ENCODE measurements at regions not wholly inside any gene's neighbourhood (a gene's known extent, or its start where the extent isn't known, plus 50 kb on each side); places are given as distances from the start of the nearest gene placed in this dataset.

DNA sequence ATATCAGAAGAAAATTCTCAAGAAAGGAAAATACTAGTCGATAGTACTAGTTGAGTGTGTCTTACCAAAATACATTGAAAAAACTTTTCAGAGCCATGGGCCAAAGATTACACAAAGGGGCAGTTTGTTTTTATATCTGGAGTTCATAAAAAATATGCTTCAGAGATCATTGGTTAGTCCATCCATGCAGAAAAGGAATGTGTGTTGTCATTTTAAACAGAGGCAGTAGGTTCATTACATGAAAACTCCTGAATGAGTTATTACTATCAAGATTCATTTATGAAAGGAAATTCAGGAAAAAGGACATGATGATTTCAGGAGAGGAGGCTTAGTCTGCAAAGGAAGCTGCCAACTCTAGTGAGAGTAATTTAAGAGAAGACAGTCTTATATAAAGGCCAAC lies 354.8 kb downstream of the AEBP2 start:
- no peak overlapping the region for H3K27ac Mint-ChIP-seq
- POLR2A ChIA-PET, result no interaction called here
- peaks cover 0 to 3% (median 1%) of the 10 kb centered on the region in 3 donors for H3K36me3 Mint-ChIP-seq
- no peak overlapping the region for H3K27ac ChIP-seq (ENCODE audit: low read depth, low read length)
- H3K27me3 ChIP-seq (ENCODE audit: insufficient read depth, low read length, poor library complexity, severe bottlenecking), result no peaks in the 10 kb centered on the region
- H3K4me3 Mint-ChIP-seq, result no peak overlapping the region
- peaks cover 5% of the 10 kb centered on the region in 2 donors for H3K27me3 Mint-ChIP-seq
- CTCF ChIA-PET, result no interaction called here
- peaks cover 23 to 32% (median 30%) of the 10 kb centered on the region in 3 donors for H3K4me1 Mint-ChIP-seq
- no peak for DNase-seq
- H3K36me3 ChIP-seq (ENCODE audit: insufficient read depth, low read length), result no peaks in the 10 kb centered on the region
- peaks cover 0 to 4% (median 0%) of the 10 kb centered on the region in 5 donors for H3K9me3 Mint-ChIP-seq
- peaks cover 15% of the 10 kb centered on the region for H3K4me1 ChIP-seq (ENCODE audit: insufficient read depth, low read length)
- H3K4me3 ChIP-seq (ENCODE audit: low read length), result no peak overlapping the region
- H3K9me3 ChIP-seq (ENCODE audit: low read length), result no peaks in the 10 kb centered on the region

GRCh38 chr12:19799216-19799615 lies 359.9 kb downstream of the AEBP2 start:
- POLR2A ChIA-PET, result interaction anchor here (0.6 to 0.7 kb wide), 2 partner anchors 13 to 33 kb away, joined by 6 to 11 read pairs; no protein-coding TSS in a partner anchor
- H3K27ac Mint-ChIP-seq, result peak overlapping the region in 1 of 8 donors; percentile 35

DNA sequence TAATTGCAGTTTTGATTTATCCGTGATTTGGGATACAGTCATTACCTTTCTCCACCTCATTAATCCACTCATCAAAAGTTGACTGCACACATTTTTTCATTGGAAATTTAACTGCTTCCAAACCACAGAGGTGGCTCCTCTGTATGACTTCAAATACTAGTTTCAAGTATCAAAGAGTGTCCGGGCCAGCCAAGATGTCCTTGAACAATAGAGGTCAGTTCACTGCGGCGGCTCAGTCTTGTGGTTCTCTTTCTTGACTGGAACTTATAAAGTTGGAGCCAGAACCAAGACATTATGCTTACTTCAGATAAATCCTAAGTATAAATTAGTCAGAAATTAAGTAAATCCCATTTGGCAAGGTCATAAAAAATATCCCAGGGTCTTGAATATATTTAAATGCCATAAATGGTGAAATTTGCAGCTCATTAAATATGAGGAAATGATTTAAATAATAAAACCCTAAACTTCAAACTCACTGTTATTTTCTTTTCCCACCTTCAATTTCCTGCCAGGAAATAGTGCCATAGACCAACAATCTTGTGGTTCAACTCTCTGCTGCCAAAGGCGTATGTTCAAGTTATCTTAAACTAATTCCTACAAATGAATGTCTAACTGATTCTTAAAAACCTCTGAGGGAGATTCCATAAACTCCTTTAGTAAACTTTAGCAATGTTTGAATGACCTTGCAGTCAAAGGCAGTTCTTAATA lies 360.8 kb downstream of the AEBP2 start:
- H3K4me1 Mint-ChIP-seq, result peaks cover 10 to 21% (median 14%) of the 10 kb centered on the region in 3 donors
- H3K27me3 Mint-ChIP-seq, result peaks cover 4 to 8% of the 10 kb centered on the region in 2 donors
- H3K27ac Mint-ChIP-seq, result no peak overlapping the region
- H3K9me3 Mint-ChIP-seq, result peaks cover 0 to 8% (median 0%) of the 10 kb centered on the region in 5 donors
- DNase-seq, result no peak
- Histone ChIP-seq H3K36me3 (ENCODE audit: insufficient read depth, low read length) (no peaks in the 10 kb centered on the region), H3K4me1 (ENCODE audit: insufficient read depth, low read length) (no peaks in the 10 kb centered on the region), H3K9me3 (ENCODE audit: low read length) (no peaks in the 10 kb centered on the region), H3K4me3 (ENCODE audit: low read length) (no peak overlapping the region), H3K27ac (ENCODE audit: low read depth, low read length) (no peak overlapping the region), H3K27me3 (ENCODE audit: insufficient read depth, low read length, poor library complexity, severe bottlenecking) (no peaks in the 10 kb centered on the region)
- CTCF ChIA-PET, result no interaction called here
- POLR2A ChIA-PET, result no interaction called here
- H3K4me3 Mint-ChIP-seq, result no peak overlapping the region
- peaks cover 0 to 3% (median 1%) of the 10 kb centered on the region in 3 donors for H3K36me3 Mint-ChIP-seq

More at GRCh38 chr12:19799216-19799615, 359.9 kb downstream of the AEBP2 start:
- CTCF ChIA-PET, result interaction anchor here (0.7 kb wide), 1 partner anchor 559 kb away, joined by 3 read pairs; no protein-coding TSS in a partner anchor
- Mint-ChIP-seq H3K36me3 (peaks cover 0 to 3% (median 1%) of the 10 kb centered on the region in 3 donors), H3K27me3 (peaks cover 4 to 8% of the 10 kb centered on the region in 2 donors), H3K4me3 (no peak overlapping the region), H3K4me1 (peaks cover 10 to 21% (median 14%) of the 10 kb centered on the region in 3 donors), H3K9me3 (peaks cover 0 to 8% (median 0%) of the 10 kb centered on the region in 5 donors)
- H3K4me1 ChIP-seq (ENCODE audit: insufficient read depth, low read length), result no peaks in the 10 kb centered on the region
- DNase-seq, result no peak
- no peak overlapping the region for H3K4me3 ChIP-seq (ENCODE audit: low read length)
- no peaks in the 10 kb centered on the region for H3K9me3 ChIP-seq (ENCODE audit: low read length)
- no peaks in the 10 kb centered on the region for H3K27me3 ChIP-seq (ENCODE audit: insufficient read depth, low read length, poor library complexity, severe bottlenecking)
- no peaks in the 10 kb centered on the region for H3K36me3 ChIP-seq (ENCODE audit: insufficient read depth, low read length)
- no peak overlapping the region for H3K27ac ChIP-seq (ENCODE audit: low read depth, low read length)

GRCh38 chr12:19800884-19801283 lies 361.6 kb downstream of the AEBP2 start:
- no peaks in the 10 kb centered on the region for H3K36me3 ChIP-seq (ENCODE audit: insufficient read depth, low read length)
- Mint-ChIP-seq H3K27me3 (peaks cover 4 to 8% of the 10 kb centered on the region in 2 donors), H3K27ac (no peak overlapping the region), H3K36me3 (peaks cover 0 to 3% (median 1%) of the 10 kb centered on the region in 3 donors), H3K9me3 (peaks cover 0 to 8% (median 0%) of the 10 kb centered on the region in 5 donors), H3K4me1 (peaks cover 10 to 21% (median 14%) of the 10 kb centered on the region in 3 donors), H3K4me3 (no peak overlapping the region)
- H3K9me3 ChIP-seq (ENCODE audit: low read length), result no peaks in the 10 kb centered on the region
- CTCF ChIA-PET, result interaction anchor here (1.2 kb wide), 1 partner anchor 9 kb away, joined by 3 read pairs; no protein-coding TSS in a partner anchor
- no peaks in the 10 kb centered on the region for H3K4me1 ChIP-seq (ENCODE audit: insufficient read depth, low read length)
- no peak overlapping the region for H3K4me3 ChIP-seq (ENCODE audit: low read length)
- POLR2A ChIA-PET, result no interaction called here
- no peak overlapping the region for H3K27ac ChIP-seq (ENCODE audit: low read depth, low read length)
- DNase-seq, result no peak
- no peaks in the 10 kb centered on the region for H3K27me3 ChIP-seq (ENCODE audit: insufficient read depth, low read length, poor library complexity, severe bottlenecking)

GRCh38 chr12:19801941-19802340 lies 362.6 kb downstream of the AEBP2 start:
- Histone ChIP-seq H3K9me3 (ENCODE audit: low read length) (no peaks in the 10 kb centered on the region), H3K4me3 (ENCODE audit: low read length) (no peak overlapping the region), H3K4me1 (ENCODE audit: insufficient read depth, low read length) (no peaks in the 10 kb centered on the region), H3K27ac (ENCODE audit: low read depth, low read length) (no peak overlapping the region), H3K36me3 (ENCODE audit: insufficient read depth, low read length) (no peaks in the 10 kb centered on the region), H3K27me3 (ENCODE audit: insufficient read depth, low read length, poor library complexity, severe bottlenecking) (no peaks in the 10 kb centered on the region)
- DNase-seq, result no peak
- Mint-ChIP-seq H3K9me3 (peaks cover 0 to 8% (median 0%) of the 10 kb centered on the region in 5 donors), H3K36me3 (peaks cover 0 to 3% (median 3%) of the 10 kb centered on the region in 3 donors), H3K27me3 (peaks cover 4 to 8% of the 10 kb centered on the region in 2 donors), H3K27ac (no peak overlapping the region), H3K4me3 (no peak overlapping the region), H3K4me1 (peaks cover 10 to 21% (median 14%) of the 10 kb centered on the region in 3 donors)
- ChIA-PET POLR2A (no interaction called here), CTCF (interaction anchor here (1.2 kb wide), 1 partner anchor 8 kb away, joined by 3 read pairs; no protein-coding TSS in a partner anchor)

- H3K27ac ChIP-seq (ENCODE audit: low read depth, low read length), result no peak overlapping the region
- H3K9me3 ChIP-seq (ENCODE audit: low read length), result no peaks in the 10 kb centered on the region
- H3K27me3 Mint-ChIP-seq, result peaks cover 4 to 8% of the 10 kb centered on the region in 2 donors
- peaks cover 0 to 7% (median 0%) of the 10 kb centered on the region in 5 donors for H3K9me3 Mint-ChIP-seq
- H3K4me1 Mint-ChIP-seq, result peaks cover 10 to 21% (median 14%) of the 10 kb centered on the region in 3 donors
- ChIA-PET POLR2A (no interaction called here), CTCF (no interaction called here)
- H3K4me1 ChIP-seq (ENCODE audit: insufficient read depth, low read length), result no peaks in the 10 kb centered on the region
- peaks cover 0 to 3% (median 3%) of the 10 kb centered on the region in 3 donors for H3K36me3 Mint-ChIP-seq
- no peaks in the 10 kb centered on the region for H3K36me3 ChIP-seq (ENCODE audit: insufficient read depth, low read length)
- H3K4me3 Mint-ChIP-seq, result no peak overlapping the region
- no peak for DNase-seq
- no peak overlapping the region for H3K4me3 ChIP-seq (ENCODE audit: low read length)
- H3K27me3 ChIP-seq (ENCODE audit: insufficient read depth, low read length, poor library complexity, severe bottlenecking), result no peaks in the 10 kb centered on the region
- H3K27ac Mint-ChIP-seq, result no peak overlapping the region
These were observed 363.6 kb downstream of the AEBP2 start for GRCh38 chr12:19802915-19803314.

DNA sequence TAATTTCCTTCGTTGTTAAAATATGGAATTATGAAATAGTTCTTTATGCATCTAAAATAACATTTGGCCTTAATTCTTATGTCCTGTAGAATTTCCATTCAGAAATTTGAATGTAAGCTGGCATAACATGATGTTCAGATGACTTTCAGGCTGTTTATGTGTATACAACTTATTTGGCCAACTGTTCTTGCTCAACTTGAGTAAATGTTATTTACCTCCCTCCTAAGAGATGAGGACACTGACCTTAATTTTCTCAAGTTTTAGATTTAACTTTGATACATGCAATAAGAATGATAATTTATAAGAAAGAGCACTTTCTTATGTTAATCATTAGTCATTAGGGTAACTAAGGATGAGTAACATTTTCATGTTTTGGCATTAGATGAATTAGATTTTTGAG lies 365.4 kb downstream of the AEBP2 start:
- Mint-ChIP-seq H3K36me3 (peaks cover 0 to 8% (median 2%) of the 10 kb centered on the region in 3 donors), H3K4me1 (peaks cover 7 to 15% (median 10%) of the 10 kb centered on the region in 3 donors), H3K9me3 (peaks cover 0 to 4% (median 3%) of the 10 kb centered on the region in 5 donors), H3K4me3 (no peak overlapping the region), H3K27ac (no peak overlapping the region), H3K27me3 (peaks cover 2 to 5% of the 10 kb centered on the region in 2 donors)
- Histone ChIP-seq H3K36me3 (ENCODE audit: insufficient read depth, low read length) (no peaks in the 10 kb centered on the region), H3K27me3 (ENCODE audit: insufficient read depth, low read length, poor library complexity, severe bottlenecking) (no peaks in the 10 kb centered on the region), H3K4me1 (ENCODE audit: insufficient read depth, low read length) (no peaks in the 10 kb centered on the region), H3K4me3 (ENCODE audit: low read length) (no peak overlapping the region), H3K9me3 (ENCODE audit: low read length) (no peaks in the 10 kb centered on the region), H3K27ac (ENCODE audit: low read depth, low read length) (no peak overlapping the region)
- POLR2A ChIA-PET, result no interaction called here
- DNase-seq, result no peak
- CTCF ChIA-PET, result no interaction called here

GRCh38 chr12:19808371-19808770 lies 369.1 kb downstream of the AEBP2 start:
- Histone ChIP-seq H3K4me3 (ENCODE audit: low read length) (no peak overlapping the region), H3K36me3 (ENCODE audit: insufficient read depth, low read length) (no peaks in the 10 kb centered on the region), H3K27me3 (ENCODE audit: insufficient read depth, low read length, poor library complexity, severe bottlenecking) (no peaks in the 10 kb centered on the region), H3K27ac (ENCODE audit: low read depth, low read length) (no peak overlapping the region), H3K4me1 (ENCODE audit: insufficient read depth, low read length) (no peaks in the 10 kb centered on the region), H3K9me3 (ENCODE audit: low read length) (no peaks in the 10 kb centered on the region)
- H3K4me1 Mint-ChIP-seq, result no peaks in the 10 kb centered on the region
- ChIA-PET POLR2A (no interaction called here), CTCF (no interaction called here)
- DNase-seq, result no peak
- peaks cover 0 to 4% (median 3%) of the 10 kb centered on the region in 5 donors for H3K9me3 Mint-ChIP-seq
- peaks cover 0 to 14% (median 2%) of the 10 kb centered on the region in 3 donors for H3K36me3 Mint-ChIP-seq
- no peak overlapping the region for H3K27ac Mint-ChIP-seq
- H3K4me3 Mint-ChIP-seq, result no peak overlapping the region
- peaks cover 0 to 2% of the 10 kb centered on the region in 2 donors for H3K27me3 Mint-ChIP-seq
